WERI-Rb-1 (cell line): ENCODE measurements at regions not wholly inside any gene's neighbourhood (a gene's known extent, or its start where the extent isn't known, plus 50 kb on each side); places are given as distances from the start of the nearest gene placed in this dataset.

Experiments
- DNase-seq: peaks from one replicate; pipeline ENCODE4 v3.0.0-alpha.2; 2020
- H3K27ac ChIP-seq: fragments of 250-450 bp; sonication (Bioruptor Pico); 2 replicates; pipeline ENCODE4 v1.5.1; 2020; ENCODE audit warnings: mild to moderate bottlenecking, moderate library complexity
- H3K27me3 ChIP-seq: fragments of 250-450 bp; sonication (Bioruptor Pico); 2 replicates; pipeline ENCODE4 v1.5.1; 2021; ENCODE audit warnings: mild to moderate bottlenecking, low read depth, moderate library complexity; ENCODE audit not compliant: insufficient read depth, severe bottlenecking
- H3K36me3 ChIP-seq: fragments of 250-450 bp; sonication (Bioruptor Pico); 2 replicates; pipeline ENCODE4 v1.5.1; 2020; ENCODE audit warnings: mild to moderate bottlenecking, moderate library complexity
- H3K4me3 ChIP-seq: 2 replicates; pipeline ENCODE4 v1.5.1; 2011; ENCODE audit warnings: low read depth, mild to moderate bottlenecking, control low read depth, low read length
- H3K9me3 ChIP-seq: fragments of 250-450 bp; sonication (Bioruptor Pico); 2 replicates; pipeline ENCODE4 v1.5.1; 2021; ENCODE audit warnings: mild to moderate bottlenecking, moderate library complexity; ENCODE audit not compliant: severe bottlenecking
- TF ChIP-seq, protein P1 (sequence below): IDR thresholded peaks from 2 replicates; pipeline ENCODE4 v1.5.1; 2011; ENCODE audit warnings: low read depth, mild to moderate bottlenecking, control low read depth, inconsistent platforms, low read length

DNA sequence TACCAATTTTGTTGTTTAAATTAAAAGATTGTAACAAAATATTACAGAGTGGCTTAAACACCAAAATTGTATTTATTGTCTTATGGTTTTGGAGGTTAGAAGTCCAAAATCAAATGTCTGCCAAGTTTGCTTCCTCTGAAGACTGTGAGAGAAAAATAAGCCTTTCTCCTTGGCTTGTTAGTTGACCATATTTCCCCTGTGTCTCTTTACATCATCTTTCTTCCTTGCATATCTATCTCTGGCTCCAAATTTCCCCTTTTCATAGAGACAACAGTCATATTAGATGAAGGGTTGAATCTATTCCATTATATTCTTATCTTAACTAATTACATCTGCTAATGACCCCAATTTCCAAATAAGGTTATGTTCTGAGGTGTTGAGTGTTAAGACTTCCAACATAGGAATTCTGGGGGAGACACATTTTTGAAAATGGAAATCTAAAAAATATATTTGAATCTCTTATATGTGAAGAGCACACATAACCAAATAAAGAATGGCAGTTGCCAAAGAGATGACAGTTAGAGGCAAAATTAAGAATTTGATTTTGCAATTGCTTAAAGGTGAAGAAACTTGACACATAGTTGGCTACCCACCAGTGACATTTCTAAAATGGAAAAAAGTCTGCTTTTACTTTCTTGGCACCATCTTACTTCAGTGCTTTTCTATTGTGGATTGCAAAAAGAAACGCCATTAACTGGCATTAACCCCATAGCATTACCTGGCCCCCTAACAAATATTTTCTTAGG lies 407.2 kb downstream of the FSCB start:
- H3K27ac ChIP-seq = no peak overlapping the region

DNA sequence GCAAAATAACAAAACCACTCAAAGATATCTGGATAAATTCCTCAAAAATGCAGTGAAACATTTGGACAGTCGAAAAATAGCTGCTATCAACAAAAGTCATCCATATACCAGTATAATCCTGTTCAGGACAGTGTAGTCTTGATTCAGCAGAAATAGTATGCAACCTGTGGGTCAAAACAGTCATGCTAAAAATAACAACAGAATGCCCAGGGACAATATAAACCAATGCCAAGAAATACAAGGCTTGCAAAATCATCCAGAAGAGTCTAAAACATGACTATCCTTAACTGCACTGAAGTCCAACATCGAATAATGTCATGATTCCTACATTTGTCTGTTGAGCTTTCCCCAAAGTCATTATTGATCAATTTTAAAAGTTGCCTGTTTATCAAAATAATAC lies 425.9 kb downstream of the FSCB start:
- Histone ChIP-seq H3K27me3 (peaks cover 6% of the 10 kb centered on the region), H3K36me3 (no peaks in the 10 kb centered on the region), H3K4me3 (no peak overlapping the region), H3K27ac (no peak overlapping the region), H3K9me3 (no peaks in the 10 kb centered on the region)
- no peak for DNase-seq
- TF ChIP-seq, protein P1, sequence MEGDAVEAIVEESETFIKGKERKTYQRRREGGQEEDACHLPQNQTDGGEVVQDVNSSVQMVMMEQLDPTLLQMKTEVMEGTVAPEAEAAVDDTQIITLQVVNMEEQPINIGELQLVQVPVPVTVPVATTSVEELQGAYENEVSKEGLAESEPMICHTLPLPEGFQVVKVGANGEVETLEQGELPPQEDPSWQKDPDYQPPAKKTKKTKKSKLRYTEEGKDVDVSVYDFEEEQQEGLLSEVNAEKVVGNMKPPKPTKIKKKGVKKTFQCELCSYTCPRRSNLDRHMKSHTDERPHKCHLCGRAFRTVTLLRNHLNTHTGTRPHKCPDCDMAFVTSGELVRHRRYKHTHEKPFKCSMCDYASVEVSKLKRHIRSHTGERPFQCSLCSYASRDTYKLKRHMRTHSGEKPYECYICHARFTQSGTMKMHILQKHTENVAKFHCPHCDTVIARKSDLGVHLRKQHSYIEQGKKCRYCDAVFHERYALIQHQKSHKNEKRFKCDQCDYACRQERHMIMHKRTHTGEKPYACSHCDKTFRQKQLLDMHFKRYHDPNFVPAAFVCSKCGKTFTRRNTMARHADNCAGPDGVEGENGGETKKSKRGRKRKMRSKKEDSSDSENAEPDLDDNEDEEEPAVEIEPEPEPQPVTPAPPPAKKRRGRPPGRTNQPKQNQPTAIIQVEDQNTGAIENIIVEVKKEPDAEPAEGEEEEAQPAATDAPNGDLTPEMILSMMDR = no peak

More for the DNA sequence above, 407.2 kb downstream of the FSCB start:
- Histone ChIP-seq H3K27me3 (peaks cover 8% of the 10 kb centered on the region), H3K9me3 (no peaks in the 10 kb centered on the region), H3K4me3 (no peak overlapping the region), H3K36me3 (no peaks in the 10 kb centered on the region)
- TF ChIP-seq, protein P1 = no peak
- no peak for DNase-seq

DNA sequence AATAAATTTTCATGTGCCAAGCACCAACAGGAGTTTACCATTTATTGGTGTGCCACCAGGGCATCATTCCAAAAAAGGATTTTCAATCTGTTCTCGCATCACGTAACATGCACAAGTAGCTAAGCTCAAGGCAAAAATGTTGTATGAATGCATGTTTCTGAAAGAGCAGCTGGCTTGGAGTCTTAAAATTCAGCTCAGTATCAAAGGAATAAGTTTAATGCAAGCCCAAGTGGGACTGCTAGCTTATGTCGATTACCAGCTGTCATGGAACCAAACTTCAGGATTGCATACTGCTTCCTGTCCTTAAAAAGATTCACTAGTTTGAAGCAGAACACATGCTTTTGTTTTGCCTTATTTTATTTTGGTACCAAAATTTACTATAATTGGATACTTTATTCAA lies 437.0 kb downstream of the FSCB start:
- no peak for DNase-seq

DNA sequence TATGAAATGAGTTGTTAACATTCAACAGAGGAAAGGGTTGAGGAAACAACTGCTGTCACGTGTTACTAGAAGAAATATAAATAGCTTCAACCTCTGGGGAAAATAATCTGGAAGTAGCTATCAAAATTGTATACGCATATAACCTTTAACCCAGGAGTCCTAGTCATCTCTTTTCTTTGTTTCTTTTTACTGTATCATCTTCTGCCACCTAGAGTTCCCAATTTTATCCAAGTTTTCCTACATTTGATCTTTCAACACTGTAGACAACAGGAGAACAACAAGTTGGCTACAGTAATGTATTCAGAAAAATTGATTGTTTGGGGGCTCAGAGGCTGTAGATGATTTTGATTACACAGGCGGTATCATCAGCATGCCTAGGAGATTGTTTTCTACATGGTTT lies 453.7 kb downstream of the FSCB start:
- Histone ChIP-seq H3K36me3 (no peaks in the 10 kb centered on the region), H3K27me3 (peaks cover 21% of the 10 kb centered on the region), H3K4me3 (no peak overlapping the region), H3K9me3 (no peaks in the 10 kb centered on the region), H3K27ac (no peak overlapping the region)
- no peak for DNase-seq
- TF ChIP-seq, protein P1 = no peak

More for the DNA sequence above, 437.0 kb downstream of the FSCB start:
- Histone ChIP-seq H3K36me3 (no peaks in the 10 kb centered on the region), H3K9me3 (no peaks in the 10 kb centered on the region), H3K27me3 (peaks cover 13% of the 10 kb centered on the region), H3K27ac (no peak overlapping the region), H3K4me3 (no peak overlapping the region)
- TF ChIP-seq, protein P1 = no peak

DNA sequence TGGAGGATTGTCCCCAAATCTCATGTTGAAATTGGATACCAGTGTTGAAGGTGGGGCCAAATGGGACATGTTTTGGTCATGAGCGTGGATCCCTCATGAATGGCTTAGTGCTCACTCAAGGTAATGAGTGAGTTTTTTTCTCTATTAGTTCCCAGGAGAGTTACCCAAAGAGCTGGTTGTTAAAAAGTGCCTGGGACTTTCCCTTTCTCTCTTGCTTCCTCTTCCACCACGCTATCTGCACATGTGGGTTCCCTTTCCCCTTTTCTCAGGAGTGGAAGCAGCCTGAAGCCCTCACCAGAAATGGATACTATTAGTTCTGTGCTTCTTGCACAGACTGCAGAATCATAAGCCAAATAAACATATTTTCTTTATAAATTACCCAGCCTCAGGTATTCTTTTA lies 465.4 kb downstream of the FSCB start:
- H3K9me3 ChIP-seq = no peaks in the 10 kb centered on the region
- DNase-seq = no peak
- peaks cover 4% of the 10 kb centered on the region for H3K27me3 ChIP-seq
- H3K4me3 ChIP-seq = no peak overlapping the region
- no peaks in the 10 kb centered on the region for H3K36me3 ChIP-seq
- TF ChIP-seq, protein P1 = no peak
- H3K27ac ChIP-seq = no peak overlapping the region

DNA sequence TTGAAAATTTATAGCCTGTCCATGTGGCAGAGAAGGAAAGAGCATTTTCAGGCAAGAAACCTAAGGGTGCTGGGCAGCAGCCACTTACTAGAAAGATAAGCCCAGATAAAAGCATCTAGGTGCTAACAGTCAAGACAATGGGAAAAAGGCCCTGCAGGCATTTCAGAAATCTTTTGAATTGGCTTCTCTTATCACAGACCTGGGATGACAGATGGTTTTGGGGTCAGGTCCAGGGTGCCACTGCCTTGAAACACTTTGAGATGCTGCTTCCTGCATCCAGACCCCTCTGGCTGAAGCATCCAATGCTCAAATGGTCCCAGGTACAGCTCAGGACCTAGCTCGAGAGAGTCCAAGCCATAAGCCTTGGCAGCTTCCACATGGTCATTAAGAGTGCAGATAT lies 466.5 kb downstream of the FSCB start:
- TF ChIP-seq, protein P1 = no peak

More for the DNA sequence above, 466.5 kb downstream of the FSCB start:
- Histone ChIP-seq H3K27ac (no peak overlapping the region), H3K36me3 (no peaks in the 10 kb centered on the region), H3K4me3 (no peak overlapping the region), H3K9me3 (no peaks in the 10 kb centered on the region), H3K27me3 (peaks cover 4% of the 10 kb centered on the region)
- DNase-seq = no peak
